ENCODE measurements at regions not wholly inside any gene's neighbourhood (a gene's known extent, or its start where the extent isn't known, plus 50 kb on each side); places are given as distances from the start of the nearest gene placed in this dataset.

GRCh38 chr9:85142496-85142911, 473.0 kb downstream of the NTRK2 start:
- no peaks in the 10 kb centered on the region for H3K36me3 ChIP-seq (ENCODE audit: insufficient read depth, low read length)
- H3K27ac ChIP-seq (ENCODE audit: low read length) = no peak overlapping the region
- H3K27me3 ChIP-seq (ENCODE audit: insufficient read depth, low read depth, low read length) = no peaks in the 10 kb centered on the region
- H3K9ac ChIP-seq (ENCODE audit: low read length) = no peak overlapping the region
- H2AFZ ChIP-seq (ENCODE audit: low read depth, low read length) = no peak overlapping the region
- TF ChIP-seq RAD21 (conservative IDR thresholded peaks at IDR 0.05) (no peak), SMC3 (conservative IDR thresholded peaks at IDR 0.05; ENCODE audit: poor library complexity) (no peak), EZH2 (IDR thresholded peaks at IDR 0.05; ENCODE audit: borderline replicate concordance, insufficient read depth, low read length, poor library complexity, severe bottlenecking) (no peak), TAF1 (IDR thresholded peaks at IDR 0.05; ENCODE audit: low read depth) (no peak), MXI1 (conservative IDR thresholded peaks at IDR 0.05; ENCODE audit: poor library complexity, severe bottlenecking) (no peak), POLR2AphosphoS5 (IDR thresholded peaks at IDR 0.05) (no peak), REST (IDR thresholded peaks at IDR 0.05; ENCODE audit: borderline replicate concordance) (no peak), EP300 (conservative IDR thresholded peaks at IDR 0.05; ENCODE audit: poor library complexity, severe bottlenecking) (no peak), CTCF (IDR thresholded peaks at IDR 0.05; ENCODE audit: poor library complexity, severe bottlenecking) (no peak)
- H3K4me2 ChIP-seq (ENCODE audit: low read length) = no peak overlapping the region
- no peaks in the 10 kb centered on the region for H3K79me2 ChIP-seq (replicated peaks; ENCODE audit: insufficient read depth, low read length)
- no peaks in the 10 kb centered on the region for H3K9me3 ChIP-seq (ENCODE audit: low read length)
- H3F3A ChIP-seq (ENCODE audit: insufficient read depth, low read length, poor library complexity, severe bottlenecking) = no peaks in the 10 kb centered on the region
- H3K4me3 ChIP-seq (ENCODE audit: low read length) = no peak overlapping the region
- no peaks in the 10 kb centered on the region for H4K20me1 ChIP-seq (ENCODE audit: insufficient read depth)
- no peaks in the 10 kb centered on the region for H3K9me2 ChIP-seq (ENCODE audit: insufficient read depth, low read length)

- Histone ChIP-seq H2AFZ (ENCODE audit: low read depth, low read length) (no peak overlapping the region), H3K4me3 (ENCODE audit: low read length) (peak overlapping the region; percentile 15), H3K36me3 (ENCODE audit: insufficient read depth, low read length) (no peaks in the 10 kb centered on the region), H3F3A (ENCODE audit: insufficient read depth, low read length, poor library complexity, severe bottlenecking) (no peaks in the 10 kb centered on the region), H3K9ac (ENCODE audit: low read length) (peak overlapping the region; percentile 14), H3K9me3 (ENCODE audit: low read length) (no peaks in the 10 kb centered on the region), H3K27ac (ENCODE audit: low read length) (peak overlapping the region; percentile 69), H3K79me2 (replicated peaks; ENCODE audit: insufficient read depth, low read length) (no peaks in the 10 kb centered on the region), H3K9me2 (ENCODE audit: insufficient read depth, low read length) (no peaks in the 10 kb centered on the region), H3K27me3 (ENCODE audit: insufficient read depth, low read depth, low read length) (no peaks in the 10 kb centered on the region), H4K20me1 (ENCODE audit: insufficient read depth) (no peaks in the 10 kb centered on the region), H3K4me2 (ENCODE audit: low read length) (no peak overlapping the region)
- no peak for TF ChIP-seq RAD21 (conservative IDR thresholded peaks at IDR 0.05)
- peak; percentile 93 for TF ChIP-seq REST (IDR thresholded peaks at IDR 0.05; ENCODE audit: borderline replicate concordance)
- peak; percentile 83 for TF ChIP-seq POLR2AphosphoS5 (IDR thresholded peaks at IDR 0.05)
- no peak for TF ChIP-seq EZH2 (IDR thresholded peaks at IDR 0.05; ENCODE audit: borderline replicate concordance, insufficient read depth, low read length, poor library complexity, severe bottlenecking)
- TF ChIP-seq TAF1 (IDR thresholded peaks at IDR 0.05; ENCODE audit: low read depth) = no peak
- peak; percentile 33 for TF ChIP-seq SMC3 (conservative IDR thresholded peaks at IDR 0.05; ENCODE audit: poor library complexity)
- TF ChIP-seq EP300 (conservative IDR thresholded peaks at IDR 0.05; ENCODE audit: poor library complexity, severe bottlenecking) = peak; percentile 94
- TF ChIP-seq MXI1 (conservative IDR thresholded peaks at IDR 0.05; ENCODE audit: poor library complexity, severe bottlenecking) = no peak
Measured at GRCh38 chr9:85137696-85138095, 468.2 kb downstream of the NTRK2 start.
